ENCODE measurements at regions not wholly inside any gene's neighbourhood (a gene's known extent, or its start where the extent isn't known, plus 50 kb on each side); places are given as distances from the start of the nearest gene placed in this dataset.

DNA sequence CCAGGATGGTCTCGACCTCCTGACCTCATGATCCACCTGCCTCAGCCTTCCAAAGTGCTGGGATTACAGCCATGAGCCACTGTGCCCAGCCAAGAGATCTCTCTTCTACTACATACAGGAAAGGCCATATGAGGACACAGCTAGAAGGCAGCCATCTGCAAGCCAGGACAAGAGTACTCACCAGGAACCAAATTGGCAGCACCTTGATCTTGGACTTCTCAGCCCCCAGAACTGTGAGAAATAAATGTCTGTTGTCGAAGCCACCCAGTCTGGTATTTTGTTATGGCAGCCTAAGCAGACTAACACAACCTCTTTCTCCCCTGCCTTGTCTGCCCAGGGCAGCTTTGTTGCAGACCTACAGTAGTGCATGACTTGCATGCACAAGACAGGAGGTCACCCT, 211.3 kb upstream of the HAAO start:
- Histone ChIP-seq H3K27me3 (ENCODE audit: control insufficient read depth, insufficient read depth, low read length) (no peaks in the 10 kb centered on the region), H3K36me3 (ENCODE audit: control insufficient read depth, insufficient read depth, low read length) (no peaks in the 10 kb centered on the region), H3K4me3 (ENCODE audit: low read depth, low read length) (no peak overlapping the region)
- TF ChIP-seq CTCF (IDR thresholded peaks at IDR 0.05; ENCODE audit: insufficient read depth, low read length, poor library complexity, severe bottlenecking): no peak
- DNase-seq (ENCODE audit: low read depth): no peak

DNA sequence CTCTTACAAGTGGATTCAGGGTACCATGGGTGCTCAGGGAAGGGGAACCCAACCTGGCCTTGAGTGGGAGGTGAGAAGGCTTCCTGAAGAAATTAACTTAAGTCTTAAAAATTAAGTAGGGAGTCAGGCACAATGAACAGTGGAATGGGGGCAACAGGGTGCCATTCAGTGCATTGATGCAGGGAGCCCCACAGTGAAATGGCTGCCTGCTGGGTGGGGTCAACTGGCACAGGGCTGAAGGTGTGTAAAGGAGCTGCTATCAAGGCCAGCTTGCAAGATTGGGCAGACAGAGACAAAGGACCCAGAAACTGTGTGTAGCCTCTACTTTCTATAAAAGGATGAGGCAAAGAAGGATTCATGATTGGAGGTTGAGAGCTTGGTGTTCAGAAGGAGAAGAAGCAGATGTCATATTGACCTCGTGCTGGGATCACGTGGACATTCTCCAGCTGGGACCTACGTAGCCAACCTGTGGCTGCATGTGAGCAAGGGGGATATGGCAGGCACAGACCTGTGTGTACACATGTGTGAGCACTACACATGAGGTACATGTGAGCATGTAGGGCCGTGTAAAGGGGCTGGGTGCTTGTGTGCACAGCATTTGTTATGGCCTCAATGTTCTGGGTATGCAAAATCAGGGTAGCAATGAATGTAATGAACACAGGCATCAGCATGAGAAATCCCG, 209.5 kb upstream of the HAAO start:
- no peak for TF ChIP-seq CTCF (IDR thresholded peaks at IDR 0.05; ENCODE audit: insufficient read depth, low read length, poor library complexity, severe bottlenecking)
- no peak for DNase-seq (ENCODE audit: low read depth)

DNA sequence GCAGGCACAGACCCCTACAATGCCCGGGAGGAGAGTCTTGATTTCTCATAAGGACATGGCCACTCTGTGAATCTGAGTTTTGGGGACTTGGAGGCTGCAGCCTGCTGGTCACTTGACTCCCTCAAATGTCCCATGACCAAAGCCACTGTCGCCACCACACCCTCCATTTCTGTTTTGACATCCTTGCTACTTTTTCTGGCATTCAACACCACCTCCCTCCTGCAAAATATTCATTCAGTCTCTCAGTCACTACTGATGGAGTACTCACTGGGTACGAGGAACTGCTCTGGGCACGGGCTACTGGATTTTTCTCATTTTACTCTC, 208.6 kb upstream of the HAAO start:
- no peaks in the 10 kb centered on the region for H3K36me3 ChIP-seq (ENCODE audit: control insufficient read depth, insufficient read depth, low read length)
- no peak for DNase-seq (ENCODE audit: low read depth)
- no peak for TF ChIP-seq CTCF (IDR thresholded peaks at IDR 0.05; ENCODE audit: insufficient read depth, low read length, poor library complexity, severe bottlenecking)

More for the DNA sequence above, 209.5 kb upstream of the HAAO start:
- no peaks in the 10 kb centered on the region for H3K36me3 ChIP-seq (ENCODE audit: control insufficient read depth, insufficient read depth, low read length)
- no peaks in the 10 kb centered on the region for H3K27me3 ChIP-seq (ENCODE audit: control insufficient read depth, insufficient read depth, low read length)
- no peak overlapping the region for H3K4me3 ChIP-seq (ENCODE audit: low read depth, low read length)

DNA sequence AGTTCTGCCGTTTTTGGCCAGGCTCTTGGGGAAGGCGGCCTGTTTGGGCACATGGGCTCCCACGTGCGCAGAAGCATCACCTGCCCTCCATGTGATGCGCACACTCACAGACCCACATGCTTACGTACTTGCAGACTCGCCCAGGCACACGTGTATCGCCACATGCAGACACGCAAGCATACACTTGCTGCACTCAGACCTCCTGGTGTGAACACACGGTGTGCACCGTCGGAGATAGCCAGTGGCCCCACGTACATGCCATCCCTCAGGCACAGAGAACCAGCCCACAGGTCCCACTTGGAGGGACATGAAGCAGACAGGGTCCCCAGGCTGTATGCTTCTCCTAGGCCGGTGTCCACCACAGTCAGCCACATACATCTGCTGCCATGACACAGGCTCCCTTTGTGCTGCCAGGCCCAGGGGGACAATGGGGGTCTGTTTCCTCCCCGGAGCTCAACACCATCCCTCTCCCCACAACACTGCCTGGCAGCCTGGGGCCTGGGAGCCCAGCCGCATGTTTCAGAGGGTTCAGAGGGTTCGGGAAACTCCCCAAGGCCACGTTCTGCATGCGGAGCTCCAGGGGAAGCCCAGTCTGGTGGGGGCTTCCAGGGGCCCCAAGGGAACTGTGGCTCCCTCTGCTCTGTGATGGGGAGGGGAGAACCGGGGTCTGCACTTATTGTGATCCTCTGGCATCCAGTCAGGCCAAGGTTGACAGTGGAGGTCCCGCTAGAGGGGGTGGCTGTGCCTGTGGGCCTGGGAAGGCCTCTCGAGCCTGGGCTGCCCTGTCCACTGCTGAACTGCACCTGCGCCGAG, 208.1 kb upstream of the HAAO start:
- DNase-seq (ENCODE audit: low read depth): no peak
- Histone ChIP-seq H3K27me3 (ENCODE audit: control insufficient read depth, insufficient read depth, low read length) (no peaks in the 10 kb centered on the region), H3K4me3 (ENCODE audit: low read depth, low read length) (no peak overlapping the region), H3K36me3 (ENCODE audit: control insufficient read depth, insufficient read depth, low read length) (no peaks in the 10 kb centered on the region)
- TF ChIP-seq CTCF (IDR thresholded peaks at IDR 0.05; ENCODE audit: insufficient read depth, low read length, poor library complexity, severe bottlenecking): no peak

More for the DNA sequence above, 208.6 kb upstream of the HAAO start:
- H3K4me3 ChIP-seq (ENCODE audit: low read depth, low read length): no peak overlapping the region
- no peaks in the 10 kb centered on the region for H3K27me3 ChIP-seq (ENCODE audit: control insufficient read depth, insufficient read depth, low read length)

DNA sequence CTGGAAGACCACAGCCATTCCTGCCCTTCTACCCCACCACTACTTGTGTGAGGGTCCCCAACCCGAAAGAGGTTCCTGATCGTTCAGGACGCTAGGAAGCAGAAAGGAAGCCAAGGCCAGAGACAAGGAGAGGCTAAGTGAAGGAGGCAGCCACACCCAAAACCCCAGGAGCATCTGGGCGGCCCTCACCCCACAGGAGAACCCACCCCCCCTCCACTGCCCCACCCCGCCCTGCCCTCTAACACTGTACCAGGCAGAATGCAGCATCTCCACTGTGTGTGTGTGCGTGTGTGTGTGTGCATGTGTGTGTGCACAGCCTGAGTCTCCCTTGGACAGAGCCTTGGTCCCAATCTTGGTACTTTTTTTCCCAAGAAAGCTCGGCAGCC, 207.5 kb upstream of the HAAO start:
- DNase-seq (ENCODE audit: low read depth): no peak
- Histone ChIP-seq H3K36me3 (ENCODE audit: control insufficient read depth, insufficient read depth, low read length) (no peaks in the 10 kb centered on the region), H3K27me3 (ENCODE audit: control insufficient read depth, insufficient read depth, low read length) (no peaks in the 10 kb centered on the region), H3K4me3 (ENCODE audit: low read depth, low read length) (no peak overlapping the region)
- TF ChIP-seq CTCF (IDR thresholded peaks at IDR 0.05; ENCODE audit: insufficient read depth, low read length, poor library complexity, severe bottlenecking): no peak
